HG03460 (cell line): ENCODE measurements at regions not wholly inside any gene's neighbourhood (a gene's known extent, or its start where the extent isn't known, plus 50 kb on each side); places are given as distances from the start of the nearest gene placed in this dataset.

Experiments used
- ATAC-seq: cut with Tn5 transposase; IDR thresholded peaks from one replicate; pipeline ENCODE4 v1.9.1; 2021; ENCODE audit not compliant: unreplicated experiment

GRCh38 chr4:182973511-182973911 is 56.3 kb upstream of the DCTD start:
- no peak for ATAC-seq

- ATAC-seq: no peak
Measured at GRCh38 chr4:182971702-182972101, 54.5 kb upstream of the DCTD start.

- ATAC-seq: peak; percentile 66
Measured at GRCh38 chr4:182969651-182970279, 52.6 kb upstream of the DCTD start.

GRCh38 chr4:182968917-182969650 is 51.9 kb upstream of the DCTD start:
- peak; percentile 79 for ATAC-seq

- ATAC-seq: no peak
Measured at GRCh38 chr4:182967403-182967802, 50.2 kb upstream of the DCTD start.
